AG10803 (cell line): ENCODE measurements at regions not wholly inside any gene's neighbourhood (a gene's known extent, or its start where the extent isn't known, plus 50 kb on each side); places are given as distances from the start of the nearest gene placed in this dataset.

Experiments used
- DNase-seq: peaks from one replicate; pipeline ENCODE4 v3.0.0; 2010; ENCODE audit warnings: low read depth
- H3K4me3 ChIP-seq: 2 replicates; pipeline ENCODE4 v1.5.1; 2011; ENCODE audit warnings: mild to moderate bottlenecking, low read length, control low read depth
- TF ChIP-seq, protein P1 (sequence below): conservative IDR thresholded peaks from 2 replicates; pipeline ENCODE4 v1.5.1; 2011; ENCODE audit warnings: mild to moderate bottlenecking, low read length, control low read depth, inconsistent platforms

DNA sequence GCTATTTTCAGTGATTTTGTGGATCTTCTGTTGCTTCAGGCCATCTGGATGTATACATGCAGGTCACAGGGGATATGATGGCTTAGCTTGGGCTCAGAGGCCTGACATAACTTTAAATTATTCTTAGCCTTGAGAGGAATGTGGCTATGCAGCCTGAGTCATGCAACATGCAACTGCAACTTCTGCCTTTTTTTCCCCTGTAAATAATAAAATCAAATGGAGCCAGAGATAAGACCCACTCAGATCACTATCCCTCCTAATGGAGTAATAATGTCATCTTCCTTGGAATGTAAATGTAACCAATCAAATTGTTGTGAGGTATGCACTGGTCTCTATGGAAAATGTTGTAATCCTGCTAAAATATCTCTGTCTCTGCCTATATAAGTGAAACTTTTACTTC lies 54.9 kb downstream of the MAGEB17 start:
- DNase-seq, result peak; percentile 56
- TF ChIP-seq, protein P1, sequence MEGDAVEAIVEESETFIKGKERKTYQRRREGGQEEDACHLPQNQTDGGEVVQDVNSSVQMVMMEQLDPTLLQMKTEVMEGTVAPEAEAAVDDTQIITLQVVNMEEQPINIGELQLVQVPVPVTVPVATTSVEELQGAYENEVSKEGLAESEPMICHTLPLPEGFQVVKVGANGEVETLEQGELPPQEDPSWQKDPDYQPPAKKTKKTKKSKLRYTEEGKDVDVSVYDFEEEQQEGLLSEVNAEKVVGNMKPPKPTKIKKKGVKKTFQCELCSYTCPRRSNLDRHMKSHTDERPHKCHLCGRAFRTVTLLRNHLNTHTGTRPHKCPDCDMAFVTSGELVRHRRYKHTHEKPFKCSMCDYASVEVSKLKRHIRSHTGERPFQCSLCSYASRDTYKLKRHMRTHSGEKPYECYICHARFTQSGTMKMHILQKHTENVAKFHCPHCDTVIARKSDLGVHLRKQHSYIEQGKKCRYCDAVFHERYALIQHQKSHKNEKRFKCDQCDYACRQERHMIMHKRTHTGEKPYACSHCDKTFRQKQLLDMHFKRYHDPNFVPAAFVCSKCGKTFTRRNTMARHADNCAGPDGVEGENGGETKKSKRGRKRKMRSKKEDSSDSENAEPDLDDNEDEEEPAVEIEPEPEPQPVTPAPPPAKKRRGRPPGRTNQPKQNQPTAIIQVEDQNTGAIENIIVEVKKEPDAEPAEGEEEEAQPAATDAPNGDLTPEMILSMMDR, result no peak
- H3K4me3 ChIP-seq, result no peak overlapping the region

DNA sequence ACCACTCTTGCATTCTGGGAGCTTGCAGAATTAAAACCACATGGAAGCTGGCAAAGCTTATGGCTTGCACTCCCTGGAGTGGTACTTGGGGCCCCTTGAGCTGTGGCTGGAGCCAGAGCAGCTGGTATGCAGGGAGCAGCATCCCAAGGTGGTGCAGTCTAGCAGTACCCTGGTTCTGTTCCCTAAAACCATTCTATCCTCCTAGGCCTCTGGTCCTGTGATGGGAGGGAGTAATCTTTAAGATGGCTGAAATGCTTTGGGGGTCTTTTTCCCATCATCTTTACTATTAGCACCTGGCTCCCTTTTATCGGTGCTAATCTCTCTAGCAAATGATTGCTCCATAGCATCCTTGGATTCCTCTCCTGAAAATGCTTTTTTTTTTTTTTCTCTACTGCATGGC lies 56.1 kb downstream of the MAGEB17 start:
- no peak for DNase-seq
- no peak overlapping the region for H3K4me3 ChIP-seq
- TF ChIP-seq, protein P1, result no peak

DNA sequence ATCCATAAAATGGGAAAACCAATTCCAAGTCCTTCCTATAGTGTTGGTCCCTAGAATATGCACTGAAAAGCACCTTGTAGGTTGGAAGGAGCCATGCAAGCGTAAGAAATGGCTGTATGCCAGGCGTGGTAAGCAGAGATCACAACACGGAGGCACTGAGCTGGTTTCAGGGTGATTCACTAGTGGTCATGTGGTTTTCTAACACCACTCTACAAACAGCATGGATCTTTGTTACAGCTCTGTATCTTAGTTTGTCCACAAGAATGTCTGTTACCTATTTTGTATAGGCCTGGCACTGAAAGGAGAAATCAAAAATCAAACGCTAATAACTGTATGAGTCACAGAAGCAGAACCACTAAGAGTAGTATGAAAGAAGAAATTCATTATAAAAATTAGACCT lies 71.9 kb downstream of the MAGEB17 start:
- peak; percentile 75 for DNase-seq
- TF ChIP-seq, protein P1, result no peak
- H3K4me3 ChIP-seq, result no peak overlapping the region

DNA sequence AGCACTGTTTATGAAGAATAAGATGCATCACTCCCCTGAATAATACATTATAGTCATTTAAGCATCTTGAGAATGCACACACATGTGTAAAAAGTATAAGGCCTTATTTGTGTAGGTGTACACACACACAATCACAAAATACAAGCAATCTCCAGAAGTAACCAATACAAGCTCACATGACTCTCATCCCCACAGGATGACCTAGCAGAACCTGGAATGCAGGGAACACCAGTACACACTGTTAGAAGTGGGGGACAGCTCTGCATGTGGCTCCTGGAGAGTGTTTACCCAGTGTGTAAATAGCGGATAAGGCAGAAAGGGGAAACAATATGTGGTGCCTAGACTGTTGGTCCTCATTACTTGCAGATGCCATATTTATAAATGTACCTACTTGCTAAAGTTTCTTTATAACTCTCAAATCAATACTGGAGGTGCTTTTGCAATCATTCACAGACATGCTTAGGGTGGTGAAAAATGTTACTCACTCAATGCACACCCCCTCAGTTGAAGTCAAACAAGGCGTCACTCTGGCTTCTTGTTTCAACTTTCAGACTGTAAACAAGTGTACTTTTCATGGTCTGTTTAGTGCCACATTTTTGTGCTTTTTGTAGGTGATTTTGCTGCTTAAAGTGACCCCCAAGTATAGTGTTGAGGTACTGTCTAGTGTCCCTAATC lies 73.1 kb downstream of the MAGEB17 start:
- no peak overlapping the region for H3K4me3 ChIP-seq
- DNase-seq, result no peak
- TF ChIP-seq, protein P1, result no peak

DNA sequence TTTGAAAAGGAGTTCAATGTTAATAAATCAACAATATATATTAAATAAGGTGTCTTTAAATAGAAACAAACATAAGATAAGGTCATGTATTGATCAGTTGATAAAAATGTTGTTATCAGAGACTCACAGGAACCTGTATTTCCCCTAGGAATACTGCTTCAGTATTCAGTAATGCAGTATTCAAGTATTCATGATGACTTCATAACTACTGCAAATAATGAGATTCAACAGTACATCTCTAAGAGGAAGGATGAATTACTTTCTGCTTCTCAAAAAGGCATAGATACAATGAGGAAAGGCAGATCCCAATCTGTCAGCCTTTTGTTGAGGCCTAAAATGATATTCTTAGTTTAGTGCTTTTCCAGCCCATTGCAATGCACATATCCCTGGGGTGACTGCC lies 73.7 kb downstream of the MAGEB17 start:
- no peak for DNase-seq
- TF ChIP-seq, protein P1, result no peak
- no peak overlapping the region for H3K4me3 ChIP-seq

DNA sequence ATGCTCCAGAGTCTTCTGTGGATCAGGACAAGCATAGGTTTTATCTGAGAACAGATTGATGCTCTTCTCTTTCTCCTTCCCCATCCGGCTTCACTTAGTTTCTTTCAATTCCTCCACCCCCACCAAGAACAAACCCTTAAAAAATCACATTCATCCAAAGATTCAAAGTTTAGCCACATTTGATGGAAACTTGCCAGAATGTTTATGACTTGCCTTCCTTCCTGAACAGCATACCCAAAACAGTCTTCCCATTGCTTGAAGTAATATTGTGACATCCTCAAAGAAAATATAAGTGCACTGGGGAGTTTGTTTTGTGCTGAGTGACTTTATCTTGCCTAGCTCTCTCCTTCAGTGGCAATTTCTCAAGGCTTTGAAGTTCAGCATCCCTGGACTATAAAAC lies 83.0 kb downstream of the MAGEB17 start:
- DNase-seq, result peak; percentile 58
- no peak overlapping the region for H3K4me3 ChIP-seq
- TF ChIP-seq, protein P1, result no peak

DNA sequence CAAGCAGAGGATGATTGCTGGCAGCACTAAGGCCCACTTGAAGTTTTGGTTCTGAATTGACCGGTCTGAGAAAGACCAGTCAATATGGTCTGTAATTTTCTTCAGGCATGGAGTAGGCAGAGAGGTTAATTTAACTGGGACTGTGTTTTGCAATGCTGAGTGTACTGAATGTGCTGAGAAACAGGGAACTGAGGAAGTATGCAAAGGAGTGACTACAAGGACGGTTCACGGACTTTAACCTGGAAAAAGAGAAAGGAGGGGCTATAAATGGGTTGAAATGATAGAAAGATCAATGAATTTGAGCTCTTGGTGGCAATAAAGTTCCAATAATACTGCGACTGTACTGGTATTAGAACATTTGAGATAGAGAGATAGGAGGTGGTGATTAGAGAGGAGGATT lies 84.5 kb downstream of the MAGEB17 start:
- TF ChIP-seq, protein P1, result no peak
- no peak overlapping the region for H3K4me3 ChIP-seq
- no peak for DNase-seq
